ENCODE measurements at regions not wholly inside any gene's neighbourhood (a gene's known extent, or its start where the extent isn't known, plus 50 kb on each side); places are given as distances from the start of the nearest gene placed in this dataset.

- H3K4me2 ChIP-seq (ENCODE audit: low read depth, low read length, poor library complexity, severe bottlenecking) = no peak overlapping the region
- no peak overlapping the region for H3K4me3 ChIP-seq (ENCODE audit: low read length, poor library complexity, severe bottlenecking)
- no peaks in the 10 kb centered on the region for H3K79me2 ChIP-seq (ENCODE audit: insufficient read depth, low read length)
- no peak for TF ChIP-seq EZH2phosphoT487 (IDR thresholded peaks at IDR 0.05; ENCODE audit: borderline replicate concordance)
- no peak for TF ChIP-seq CTCF (conservative IDR thresholded peaks at IDR 0.05; ENCODE audit: low read length)
- no peaks in the 10 kb centered on the region for H3K36me3 ChIP-seq (ENCODE audit: insufficient read depth, low read length)
- H3K9ac ChIP-seq (ENCODE audit: low read depth, low read length, poor library complexity, severe bottlenecking) = no peak overlapping the region
- H3K9me2 ChIP-seq (replicated peaks; ENCODE audit: low read depth, low read length) = no peaks in the 10 kb centered on the region
- no peaks in the 10 kb centered on the region for H4K20me1 ChIP-seq (ENCODE audit: insufficient read depth, low read length, poor library complexity, severe bottlenecking)
- no peaks in the 10 kb centered on the region for H3K4me1 ChIP-seq (ENCODE audit: insufficient read depth, low read length, poor library complexity, severe bottlenecking)
- H2AFZ ChIP-seq (ENCODE audit: low read length) = no peak overlapping the region
- H3F3A ChIP-seq (ENCODE audit: low read depth) = no peaks in the 10 kb centered on the region
- no peaks in the 10 kb centered on the region for H3K27me3 ChIP-seq (ENCODE audit: insufficient read depth, low read length, poor library complexity, severe bottlenecking)
- no peaks in the 10 kb centered on the region for H3K9me3 ChIP-seq (ENCODE audit: insufficient read depth, low read depth, low read length)
These were observed 231.6 kb upstream of the NT5C1B start for GRCh38 chr2:18820966-18821365.

- Histone ChIP-seq H3K79me2 (ENCODE audit: insufficient read depth, low read length) (no peaks in the 10 kb centered on the region), H3K4me1 (ENCODE audit: insufficient read depth, low read length, poor library complexity, severe bottlenecking) (no peaks in the 10 kb centered on the region), H3K4me2 (ENCODE audit: low read depth, low read length, poor library complexity, severe bottlenecking) (no peak overlapping the region), H2AFZ (ENCODE audit: low read length) (no peak overlapping the region), H3K9me2 (replicated peaks; ENCODE audit: low read depth, low read length) (no peaks in the 10 kb centered on the region), H4K20me1 (ENCODE audit: insufficient read depth, low read length, poor library complexity, severe bottlenecking) (no peaks in the 10 kb centered on the region), H3K27me3 (ENCODE audit: insufficient read depth, low read length, poor library complexity, severe bottlenecking) (no peaks in the 10 kb centered on the region), H3K36me3 (ENCODE audit: insufficient read depth, low read length) (no peaks in the 10 kb centered on the region), H3K4me3 (ENCODE audit: low read length, poor library complexity, severe bottlenecking) (no peak overlapping the region), H3K9ac (ENCODE audit: low read depth, low read length, poor library complexity, severe bottlenecking) (no peak overlapping the region), H3F3A (ENCODE audit: low read depth) (no peaks in the 10 kb centered on the region), H3K9me3 (ENCODE audit: insufficient read depth, low read depth, low read length) (no peaks in the 10 kb centered on the region)
- no peak for TF ChIP-seq EZH2phosphoT487 (IDR thresholded peaks at IDR 0.05; ENCODE audit: borderline replicate concordance)
- TF ChIP-seq CTCF (conservative IDR thresholded peaks at IDR 0.05; ENCODE audit: low read length) = no peak
These were observed 230.2 kb upstream of the NT5C1B start for GRCh38 chr2:18819566-18819965.

GRCh38 chr2:18814387-18814786 lies 225.0 kb upstream of the NT5C1B start:
- Histone ChIP-seq H2AFZ (ENCODE audit: low read length) (no peak overlapping the region), H3K4me1 (ENCODE audit: insufficient read depth, low read length, poor library complexity, severe bottlenecking) (no peaks in the 10 kb centered on the region), H3K4me3 (ENCODE audit: low read length, poor library complexity, severe bottlenecking) (no peak overlapping the region), H3F3A (ENCODE audit: low read depth) (no peaks in the 10 kb centered on the region), H3K36me3 (ENCODE audit: insufficient read depth, low read length) (no peaks in the 10 kb centered on the region), H3K9me2 (replicated peaks; ENCODE audit: low read depth, low read length) (no peaks in the 10 kb centered on the region), H3K79me2 (ENCODE audit: insufficient read depth, low read length) (no peaks in the 10 kb centered on the region), H3K9me3 (ENCODE audit: insufficient read depth, low read depth, low read length) (no peaks in the 10 kb centered on the region), H3K27me3 (ENCODE audit: insufficient read depth, low read length, poor library complexity, severe bottlenecking) (no peaks in the 10 kb centered on the region), H4K20me1 (ENCODE audit: insufficient read depth, low read length, poor library complexity, severe bottlenecking) (no peaks in the 10 kb centered on the region), H3K9ac (ENCODE audit: low read depth, low read length, poor library complexity, severe bottlenecking) (no peak overlapping the region), H3K4me2 (ENCODE audit: low read depth, low read length, poor library complexity, severe bottlenecking) (no peak overlapping the region)
- no peak for TF ChIP-seq EZH2phosphoT487 (IDR thresholded peaks at IDR 0.05; ENCODE audit: borderline replicate concordance)
- TF ChIP-seq CTCF (conservative IDR thresholded peaks at IDR 0.05; ENCODE audit: low read length) = no peak

Data from Loucy (cell line).